ENCODE measurements at regions not wholly inside any gene's neighbourhood (a gene's known extent, or its start where the extent isn't known, plus 50 kb on each side); places are given as distances from the start of the nearest gene placed in this dataset.
"Not testable (repeated sequence)": the region's sequence is repeated elsewhere in the genome, so short reads cannot be mapped to it uniquely, and the experiment has no call there.

GRCh38 chr1:148049115-148049496, 103.0 kb downstream of the NBPF11 start:
- DNase-seq (ENCODE audit: low read depth): not testable (repeated sequence)

GRCh38 chr1:148048423-148049114, 103.5 kb downstream of the NBPF11 start:
- DNase-seq (ENCODE audit: low read depth): peak; percentile 2

GRCh38 chr1:148045872-148046271, 106.2 kb downstream of the NBPF11 start:
- not testable (repeated sequence) for DNase-seq (ENCODE audit: low read depth)

- DNase-seq (ENCODE audit: low read depth): not testable (repeated sequence)
These were observed 107.6 kb downstream of the NBPF11 start for GRCh38 chr1:148044495-148044894.

All from HS-5 (cell line).